ENCODE measurements at regions not wholly inside any gene's neighbourhood (a gene's known extent, or its start where the extent isn't known, plus 50 kb on each side); places are given as distances from the start of the nearest gene placed in this dataset.

DNA sequence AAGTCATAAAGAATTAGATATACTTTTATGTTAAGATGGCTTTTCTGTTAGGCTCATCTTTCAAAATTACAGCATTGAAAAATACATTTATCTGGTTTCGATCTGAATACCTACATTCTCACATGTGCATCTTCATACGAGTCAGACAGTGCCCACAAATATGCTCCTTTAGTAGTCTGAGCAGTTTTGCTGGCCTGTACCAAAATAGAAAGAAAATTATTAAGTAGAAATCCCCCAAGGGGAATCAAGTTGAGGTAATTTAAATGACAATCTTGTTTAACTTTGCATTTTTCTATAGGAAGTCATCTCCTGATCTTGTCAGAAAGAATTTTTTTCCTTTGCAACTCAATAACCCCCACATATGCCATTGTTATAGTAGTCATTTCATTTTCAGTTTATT is 287.4 kb upstream of the SEMA3D start:
- no peaks in the 10 kb centered on the region for H4K20me1 ChIP-seq (ENCODE audit: control insufficient read depth, insufficient read depth, low read length, poor library complexity, severe bottlenecking)
- no peak overlapping the region for H2AFZ ChIP-seq (ENCODE audit: insufficient read depth, low read depth, low read length, poor library complexity, severe bottlenecking)
- no peaks in the 10 kb centered on the region for H3K4me1 ChIP-seq (ENCODE audit: control insufficient read depth in 2 of 2, insufficient read depth in 2 of 2, low read length in 2 of 2)
- Mint-ChIP-seq H3K27me3 (no peaks in the 10 kb centered on the region), H3K27ac (no peak overlapping the region), H3K4me1 (peaks cover 2% of the 10 kb centered on the region), H3K4me3 (no peak overlapping the region), H3K9me3 (ENCODE audit: insufficient read depth) (no peaks in the 10 kb centered on the region)
- no peaks in the 10 kb centered on the region for H3K79me2 ChIP-seq (ENCODE audit: control insufficient read depth, insufficient read depth, low read length)
- ATAC-seq (ENCODE audit: low read depth) (no peak), DNase-seq (no peak)
- H3K4me2 ChIP-seq (replicated peaks; ENCODE audit: low read depth, low read length, poor library complexity, severe bottlenecking), result no peak overlapping the region
- TF ChIP-seq, protein P1, sequence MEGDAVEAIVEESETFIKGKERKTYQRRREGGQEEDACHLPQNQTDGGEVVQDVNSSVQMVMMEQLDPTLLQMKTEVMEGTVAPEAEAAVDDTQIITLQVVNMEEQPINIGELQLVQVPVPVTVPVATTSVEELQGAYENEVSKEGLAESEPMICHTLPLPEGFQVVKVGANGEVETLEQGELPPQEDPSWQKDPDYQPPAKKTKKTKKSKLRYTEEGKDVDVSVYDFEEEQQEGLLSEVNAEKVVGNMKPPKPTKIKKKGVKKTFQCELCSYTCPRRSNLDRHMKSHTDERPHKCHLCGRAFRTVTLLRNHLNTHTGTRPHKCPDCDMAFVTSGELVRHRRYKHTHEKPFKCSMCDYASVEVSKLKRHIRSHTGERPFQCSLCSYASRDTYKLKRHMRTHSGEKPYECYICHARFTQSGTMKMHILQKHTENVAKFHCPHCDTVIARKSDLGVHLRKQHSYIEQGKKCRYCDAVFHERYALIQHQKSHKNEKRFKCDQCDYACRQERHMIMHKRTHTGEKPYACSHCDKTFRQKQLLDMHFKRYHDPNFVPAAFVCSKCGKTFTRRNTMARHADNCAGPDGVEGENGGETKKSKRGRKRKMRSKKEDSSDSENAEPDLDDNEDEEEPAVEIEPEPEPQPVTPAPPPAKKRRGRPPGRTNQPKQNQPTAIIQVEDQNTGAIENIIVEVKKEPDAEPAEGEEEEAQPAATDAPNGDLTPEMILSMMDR (IDR thresholded peaks at IDR 0.05), result no peak
- no peak for TF ChIP-seq EZH2 (IDR thresholded peaks at IDR 0.05; ENCODE audit: borderline replicate concordance, insufficient read depth, low read depth, low read length, poor library complexity, severe bottlenecking)
- H3K27me3 ChIP-seq (replicated peaks in 1 of 4; ENCODE audit: control extremely low read depth in 1 of 4, control insufficient read depth in 3 of 4, insufficient read depth in 4 of 4, low read length in 3 of 4), result no peaks in the 10 kb centered on the region
- no peak overlapping the region for H3K9ac ChIP-seq (ENCODE audit: low read length)
- no peaks in the 10 kb centered on the region for H3K9me3 ChIP-seq (ENCODE audit: control extremely low read depth in 1 of 3, control insufficient read depth in 2 of 3, insufficient read depth in 1 of 3, low read length in 2 of 3)
- no peak overlapping the region for H3K27ac ChIP-seq (ENCODE audit: low read length in 2 of 2)
- H3K36me3 ChIP-seq (replicated peaks in 1 of 2; ENCODE audit: control extremely low read depth in 1 of 2, control insufficient read depth in 1 of 2, extremely low read depth in 1 of 2, insufficient read depth in 2 of 2, low read length in 1 of 2), result no peaks in the 10 kb centered on the region
- H3K4me3 ChIP-seq (ENCODE audit: control extremely low read depth in 1 of 5, extremely low read depth in 1 of 5, insufficient read depth in 1 of 5, low read depth in 2 of 5, low read length in 4 of 5), result no peak overlapping the region
- ChIA-PET CTCF (no interaction called here), POLR2A (no interaction called here)
- intact Hi-C loops (cut with micrococcal nuclease), result no loop called here
- WGBS (ENCODE audit: insufficient coverage), result no CpG with 5 or more reads among the region's 2 CpGs

DNA sequence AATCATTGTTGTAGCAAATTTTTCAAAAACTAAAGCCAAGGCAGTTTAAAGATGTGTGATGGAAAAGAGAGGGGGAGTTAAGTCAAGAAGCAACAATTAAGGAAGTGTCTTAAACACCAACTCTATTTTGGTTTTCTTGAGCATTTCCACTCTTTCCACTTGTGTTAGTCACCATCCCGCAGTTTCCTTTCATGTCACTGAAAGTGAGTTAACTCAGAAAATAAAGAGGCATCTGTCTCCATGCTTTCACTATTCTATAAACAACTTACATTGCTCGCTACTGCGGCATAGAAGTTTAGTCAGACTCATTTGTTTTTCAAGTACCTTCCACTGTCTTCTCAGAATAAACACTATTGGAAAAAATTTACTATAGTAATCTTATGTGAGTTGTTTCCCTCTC is 284.9 kb upstream of the SEMA3D start:
- Histone ChIP-seq H3K4me2 (replicated peaks; ENCODE audit: low read depth, low read length, poor library complexity, severe bottlenecking) (no peak overlapping the region), H4K20me1 (ENCODE audit: control insufficient read depth, insufficient read depth, low read length, poor library complexity, severe bottlenecking) (no peaks in the 10 kb centered on the region), H2AFZ (ENCODE audit: insufficient read depth, low read depth, low read length, poor library complexity, severe bottlenecking) (no peak overlapping the region), H3K79me2 (ENCODE audit: control insufficient read depth, insufficient read depth, low read length) (no peaks in the 10 kb centered on the region), H3K9me3 (ENCODE audit: control extremely low read depth in 1 of 3, control insufficient read depth in 2 of 3, insufficient read depth in 1 of 3, low read length in 2 of 3) (no peaks in the 10 kb centered on the region), H3K4me1 (ENCODE audit: control insufficient read depth in 2 of 2, insufficient read depth in 2 of 2, low read length in 2 of 2) (no peaks in the 10 kb centered on the region), H3K27me3 (replicated peaks in 1 of 4; ENCODE audit: control extremely low read depth in 1 of 4, control insufficient read depth in 3 of 4, insufficient read depth in 4 of 4, low read length in 3 of 4) (no peaks in the 10 kb centered on the region), H3K36me3 (replicated peaks in 1 of 2; ENCODE audit: control extremely low read depth in 1 of 2, control insufficient read depth in 1 of 2, extremely low read depth in 1 of 2, insufficient read depth in 2 of 2, low read length in 1 of 2) (no peaks in the 10 kb centered on the region), H3K9ac (ENCODE audit: low read length) (no peak overlapping the region), H3K4me3 (ENCODE audit: control extremely low read depth in 1 of 5, extremely low read depth in 1 of 5, insufficient read depth in 1 of 5, low read depth in 2 of 5, low read length in 4 of 5) (no peak overlapping the region), H3K27ac (ENCODE audit: low read length in 2 of 2) (no peak overlapping the region)
- ChIA-PET CTCF (no interaction called here), POLR2A (no interaction called here)
- no peaks in the 10 kb centered on the region for H3K27me3 Mint-ChIP-seq
- WGBS (ENCODE audit: insufficient coverage), result no CpG with 5 or more reads among the region's 3 CpGs
- intact Hi-C loops (cut with micrococcal nuclease), result no loop called here
- H3K4me1 Mint-ChIP-seq, result peaks cover 2% of the 10 kb centered on the region
- DNase-seq (no peak), ATAC-seq (ENCODE audit: low read depth) (no peak)
- H3K4me3 Mint-ChIP-seq, result no peak overlapping the region
- H3K27ac Mint-ChIP-seq, result no peak overlapping the region
- no peaks in the 10 kb centered on the region for H3K9me3 Mint-ChIP-seq (ENCODE audit: insufficient read depth)
- TF ChIP-seq EZH2 (IDR thresholded peaks at IDR 0.05; ENCODE audit: borderline replicate concordance, insufficient read depth, low read depth, low read length, poor library complexity, severe bottlenecking), result no peak
- TF ChIP-seq, protein P1 (IDR thresholded peaks at IDR 0.05), result no peak
